H1 (cell line): ENCODE measurements at regions not wholly inside any gene's neighbourhood (a gene's known extent, or its start where the extent isn't known, plus 50 kb on each side); places are given as distances from the start of the nearest gene placed in this dataset.

Source experiments
- CTCF ChIA-PET: fragments of 300-600 bp; sonication (Branson Sonifier 250); formaldehyde crosslinking; loops from one replicate; lab custom pipeline; 2021; ENCODE audit not compliant: partially characterized antibody; lab: Charles Lee
- POLR2A ChIA-PET: fragments of 300-600 bp; sonication (Branson Sonifier 250); formaldehyde crosslinking; loops from one replicate; lab custom pipeline; 2021; ENCODE audit warnings: inconsistent platforms; ENCODE audit not compliant: partially characterized antibody; lab: Charles Lee
- DNase-seq, 2 experiments: peaks; one replicate each; pipeline versions ENCODE4 v3.0.0 to v3.0.0-alpha.2; 2010 to 2022; ENCODE audit warnings: low spot score in 2 of 2, low read depth in 1 of 2, mixed read lengths in 1 of 2
- FAIRE-seq: peaks from 2 replicates; lab custom pipeline; 2011; peaks lifted over from hg19 to GRCh38; lab: Jason Lieb, UNC
- H2AFZ ChIP-seq: 2 replicates; pipeline ENCODE4 v1.8.1; 2012; ENCODE audit warnings: low read length, inconsistent platforms
- H2AK5ac ChIP-seq: 2 replicates; pipeline ENCODE4 v1.6.1; 2013; ENCODE audit warnings: low read depth, low read length
- H2BK120ac ChIP-seq: replicated peaks from 2 replicates; pipeline ENCODE3; 2013; ENCODE audit warnings: low read depth, low read length, inconsistent platforms
- H2BK12ac ChIP-seq: 2 replicates; pipeline ENCODE4 v1.6.1; 2013; ENCODE audit warnings: low read depth, low read length
- H2BK15ac ChIP-seq: 2 replicates; pipeline ENCODE4 v1.6.1; 2013; ENCODE audit warnings: low read length
- H2BK20ac ChIP-seq: 2 replicates; pipeline ENCODE4 v1.6.1; 2013; ENCODE audit warnings: low read length
- H2BK5ac ChIP-seq: 2 replicates; pipeline ENCODE4 v1.6.1; 2013; ENCODE audit warnings: low read depth, low read length
- H3K14ac ChIP-seq: 2 replicates; pipeline ENCODE4 v1.6.1; 2013; ENCODE audit warnings: inconsistent platforms; ENCODE audit not compliant: insufficient read length
- H3K18ac ChIP-seq: 2 replicates; pipeline ENCODE4 v1.6.1; 2013; ENCODE audit warnings: low read length; ENCODE audit errors: extremely low read depth
- H3K23ac ChIP-seq: 2 replicates; pipeline ENCODE4 v1.6.1; 2013; ENCODE audit warnings: inconsistent platforms; ENCODE audit not compliant: insufficient read length
- H3K23me2 ChIP-seq: 2 replicates; pipeline ENCODE4 v1.6.1; 2013; ENCODE audit warnings: low read depth, low read length
- H3K27ac ChIP-seq: 2 replicates; pipeline ENCODE4 v1.6.1; 2011; ENCODE audit warnings: low read depth, low read length, inconsistent platforms
- H3K27me3 ChIP-seq, 4 experiments: replicated peaks in 1 of 4; 1 replicate in 1 of 4; 2 replicates in 3 of 4; pipeline versions ENCODE4 v1.6.1 to v1.8.1; 2011 to 2013; ENCODE audit warnings: low read length in 3 of 4, mild to moderate bottlenecking in 3 of 4, inconsistent platforms in 2 of 4, mixed read lengths in 2 of 4, moderate library complexity in 1 of 4; ENCODE audit not compliant: control insufficient read depth in 3 of 4, insufficient read depth in 3 of 4; ENCODE audit errors: extremely low read depth in 1 of 4
- H3K36me3 ChIP-seq, 4 experiments: 2 replicates each; pipeline versions ENCODE4 v1.6.1 to v1.8.1; 2011 to 2013; ENCODE audit warnings: mild to moderate bottlenecking in 4 of 4, low read length in 3 of 4, moderate library complexity in 2 of 4, control low read depth in 1 of 4, inconsistent platforms in 1 of 4; ENCODE audit not compliant: insufficient read depth in 4 of 4, control insufficient read depth in 2 of 4
- H3K4ac ChIP-seq: replicated peaks from 2 replicates; pipeline ENCODE3; 2013; ENCODE audit warnings: low read length, low read depth, mixed read lengths, inconsistent platforms; ENCODE audit not compliant: insufficient read length
- H3K4me1 ChIP-seq, 4 experiments: replicated peaks in 1 of 4; 1 replicate in 1 of 4; 2 replicates in 3 of 4; pipeline versions ENCODE4 v1.6.1 to v1.8.1; 2011 to 2013; ENCODE audit warnings: low read length in 3 of 4, inconsistent platforms in 2 of 4, mixed read lengths in 1 of 4; ENCODE audit not compliant: insufficient read depth in 4 of 4, control insufficient read depth in 3 of 4
- H3K4me2 ChIP-seq, 2 experiments: 2 replicates each; pipeline versions ENCODE4 v1.6.1 to v1.8.1; 2011 to 2013; ENCODE audit warnings: low read depth in 2 of 2, low read length in 2 of 2, control low read depth in 1 of 2, inconsistent platforms in 1 of 2, mild to moderate bottlenecking in 1 of 2; ENCODE audit not compliant: insufficient read depth in 1 of 2
- H3K4me3 ChIP-seq, 4 experiments: fragments of 200-600, 300-600 bp in 1 of 4; sonication (generic), shearing (Covaris generic), sonication (Bioruptor Twin) in 1 of 4; 2 replicates each; pipeline versions ENCODE4 v1.5.1 to v1.8.1; 2011 to 2016; ENCODE audit warnings: low read length in 4 of 4, low read depth in 3 of 4, control low read depth in 2 of 4, inconsistent platforms in 2 of 4, mild to moderate bottlenecking in 2 of 4, mixed read lengths in 1 of 4, moderate library complexity in 1 of 4; ENCODE audit not compliant: insufficient read depth in 2 of 4; ENCODE audit errors: extremely low read depth in 1 of 4
- H3K56ac ChIP-seq: replicated peaks from 2 replicates; pipeline ENCODE3; 2013; ENCODE audit warnings: low read depth, mild to moderate bottlenecking, mixed read lengths, low read length, inconsistent platforms; ENCODE audit not compliant: insufficient read length
- H3K79me1 ChIP-seq: 2 replicates; pipeline ENCODE4 v1.6.1; 2013; ENCODE audit warnings: low read depth, low read length, control low read depth
- H3K79me2 ChIP-seq, 2 experiments: 2 replicates each; pipeline versions ENCODE4 v1.6.1 to v1.8.1; 2012 to 2013; ENCODE audit warnings: low read length in 2 of 2, mild to moderate bottlenecking in 2 of 2, inconsistent platforms in 1 of 2; ENCODE audit not compliant: insufficient read depth in 2 of 2, control insufficient read depth in 1 of 2
- H3K9ac ChIP-seq, 4 experiments: replicated peaks in 1 of 4; 1 replicate in 1 of 4; 2 replicates in 3 of 4; pipeline versions ENCODE4 v1.6.1 to v1.8.1; 2011 to 2013; ENCODE audit warnings: low read depth in 3 of 4, low read length in 3 of 4, control low read depth in 2 of 4, mild to moderate bottlenecking in 2 of 4, moderate library complexity in 2 of 4, inconsistent platforms in 1 of 4; ENCODE audit errors: extremely low read depth in 1 of 4
- H3K9me3 ChIP-seq, 2 experiments: 2 replicates each; pipeline versions ENCODE4 v1.6.1 to v1.8.1; 2012 to 2013; ENCODE audit warnings: mild to moderate bottlenecking in 2 of 2, moderate library complexity in 2 of 2, control low read depth in 1 of 2, inconsistent platforms in 1 of 2, low read depth in 1 of 2, low read length in 1 of 2, mixed read lengths in 1 of 2; ENCODE audit not compliant: insufficient read depth in 2 of 2
- H4K20me1 ChIP-seq, 2 experiments: replicated peaks in 1 of 2; 2 replicates each; pipeline versions ENCODE3 to v1.8.1; 2011 to 2013; ENCODE audit warnings: inconsistent platforms in 2 of 2, low read length in 2 of 2, mild to moderate bottlenecking in 1 of 2; ENCODE audit not compliant: insufficient read depth in 2 of 2, control insufficient read depth in 1 of 2
- H4K5ac ChIP-seq: 2 replicates; pipeline ENCODE4 v1.6.1; 2013; ENCODE audit warnings: low read length, low read depth, mixed read lengths, inconsistent platforms; ENCODE audit not compliant: insufficient read length
- H4K8ac ChIP-seq: 2 replicates; pipeline ENCODE4 v1.8.0; 2013; ENCODE audit warnings: mild to moderate bottlenecking, moderate library complexity, low read length, inconsistent platforms; ENCODE audit not compliant: insufficient read depth; ENCODE audit errors: extremely low read depth
- H4K91ac ChIP-seq: replicated peaks from 2 replicates; pipeline ENCODE3; 2013; ENCODE audit warnings: low read length, mixed read lengths, inconsistent platforms; ENCODE audit not compliant: insufficient read length
- CHD1 ChIP-seq: IDR thresholded peaks from 2 replicates; pipeline ENCODE4 v1.6.1; 2012; ENCODE audit warnings: low read depth, low read length, improper control_type of control experiment
- CTBP2 ChIP-seq: IDR thresholded peaks from 2 replicates; pipeline ENCODE4 v1.7.0; 2011; ENCODE audit warnings: borderline replicate concordance, mild to moderate bottlenecking, moderate library complexity, mixed read lengths, low read length; ENCODE audit not compliant: insufficient read depth, insufficient read length
- EZH2 ChIP-seq: fragments of 200-600 bp; sonication (generic); IDR thresholded peaks from 2 replicates; pipeline ENCODE4 v1.7.1; 2012; ENCODE audit warnings: low read depth, mild to moderate bottlenecking, moderate library complexity, low read length, inconsistent platforms; ENCODE audit not compliant: severe bottlenecking
- POLR2A ChIP-seq, 2 experiments: IDR thresholded peaks; 1 replicate in 1 of 2; 2 replicates in 1 of 2; pipeline ENCODE4 v1.6.1; 2011; ENCODE audit warnings: low read depth in 2 of 2, low read length in 2 of 2, mild to moderate bottlenecking in 2 of 2; ENCODE audit errors: control extremely low read depth in 1 of 2
- RBBP5 ChIP-seq: IDR thresholded peaks from 2 replicates; pipeline ENCODE4 v1.7.1; 2012; ENCODE audit warnings: low read depth, mild to moderate bottlenecking, inconsistent platforms, low read length, moderate library complexity, borderline replicate concordance
- YY1 ChIP-seq: IDR thresholded peaks from 2 replicates; pipeline ENCODE4 v1.6.1; 2011; ENCODE audit warnings: low read depth, mild to moderate bottlenecking, low read length
- WGBS, 2 experiments: shearing (Covaris generic) in 1 of 2; methylation state at CpG; one replicate each; pipeline versions ENCODE4 v1.1.6 to v1.1.7; 2013 to 2015; ENCODE audit warnings: low lambda C conversion rate in 2 of 2, mixed read lengths in 2 of 2, inconsistent platforms in 1 of 2, low coverage in 1 of 2, missing lambda C conversion rate in 1 of 2; ENCODE audit not compliant: insufficient replicate concordance in 2 of 2, insufficient coverage in 1 of 2, insufficient read length in 1 of 2; ENCODE audit errors: extremely low coverage in 1 of 2, missing lambda C conversion rate in 1 of 2; 5-methylcytosine and 5-hydroxymethylcytosine counted together

- Histone ChIP-seq H3K23ac (no peak overlapping the region), H4K5ac (no peak overlapping the region), H4K20me1 (no peaks in the 10 kb centered on the region), H3K4ac (no peak overlapping the region), H2BK120ac (no peak overlapping the region), H2BK20ac (no peak overlapping the region), H2BK5ac (no peak overlapping the region), H3K4me1 (no peaks in the 10 kb centered on the region), H3K79me2 (no peaks in the 10 kb centered on the region), H3K27me3 (no peaks in the 10 kb centered on the region), H2BK15ac (no peak overlapping the region), H2AFZ (peak overlapping the region; percentile 51; the same call in 1 of the 2 replicates), H3K4me2 (no peak overlapping the region), H3K9me3 (no peaks in the 10 kb centered on the region), H2AK5ac (no peak overlapping the region), H3K14ac (no peak overlapping the region), H2BK12ac (no peak overlapping the region), H3K36me3 (no peaks in the 10 kb centered on the region), H3K23me2 (no peaks in the 10 kb centered on the region), H3K4me3 (no peak overlapping the region), H3K9ac (no peak overlapping the region), H3K56ac (no peak overlapping the region), H3K27ac (no peak overlapping the region), H3K79me1 (no peaks in the 10 kb centered on the region), H3K18ac (no peak overlapping the region), H4K91ac (no peak overlapping the region), H4K8ac (no peak overlapping the region)
- DNase-seq, result no peak
- ChIA-PET CTCF (no interaction called here), POLR2A (no interaction called here)
- FAIRE-seq, result no peak
- TF ChIP-seq EZH2 (no peak), CHD1 (no peak), CTBP2 (no peak), POLR2A (IDR thresholded peaks at IDR 0.05; ENCODE audit: control extremely low read depth in 1 of 2, low read depth in 2 of 2, low read length in 2 of 2) (no peak), RBBP5 (no peak), YY1 (no peak)
- 87% methylated on average over 2 of the region's 2 CpGs; no CpG with 5 or more reads in 1 of the 2 experiments for WGBS, 2 experiments
Measured at GRCh38 chr13:70183041-70183440, 74.8 kb upstream of the KLHL1 start.
